GM21367 (cell line): ENCODE measurements at regions not wholly inside any gene's neighbourhood (a gene's known extent, or its start where the extent isn't known, plus 50 kb on each side); places are given as distances from the start of the nearest gene placed in this dataset.
"Not testable (repeated sequence)": the region's sequence is repeated elsewhere in the genome, so short reads cannot be mapped to it uniquely, and the experiment has no call there.

Experiments
- ATAC-seq: cut with Tn5 transposase; IDR thresholded peaks from one replicate; pipeline ENCODE4 v1.9.1; 2021; ENCODE audit not compliant: unreplicated experiment

GRCh38 chr15:96046620-96047240 lies 283.8 kb upstream of the NR2F2 start:
- ATAC-seq = no peak

- ATAC-seq = no peak
Observed at GRCh38 chr15:96047255-96047931, 283.1 kb upstream of the NR2F2 start.

GRCh38 chr15:96049323-96049722 lies 281.2 kb upstream of the NR2F2 start:
- no peak for ATAC-seq

GRCh38 chr15:96049766-96050165 lies 280.7 kb upstream of the NR2F2 start:
- no peak for ATAC-seq

- ATAC-seq = no peak
Observed at GRCh38 chr15:96051598-96051997, 278.9 kb upstream of the NR2F2 start.

- ATAC-seq = no peak
Observed at GRCh38 chr15:96052154-96052553, 278.3 kb upstream of the NR2F2 start.

- ATAC-seq = no peak
Observed at GRCh38 chr15:96052572-96053030, 277.9 kb upstream of the NR2F2 start.

- no peak for ATAC-seq
Observed at GRCh38 chr15:96053031-96053780, 277.3 kb upstream of the NR2F2 start.

- no peak for ATAC-seq
Observed at GRCh38 chr15:96053781-96054428, 276.6 kb upstream of the NR2F2 start.

GRCh38 chr15:96054621-96055020 lies 275.9 kb upstream of the NR2F2 start:
- ATAC-seq = no peak

- peak; percentile 74 for ATAC-seq
Observed at GRCh38 chr15:96058103-96058851, 272.2 kb upstream of the NR2F2 start.

GRCh38 chr15:96058852-96059103 lies 271.7 kb upstream of the NR2F2 start:
- not testable (repeated sequence) for ATAC-seq

GRCh38 chr15:96060591-96060990 lies 269.9 kb upstream of the NR2F2 start:
- not testable (repeated sequence) for ATAC-seq

- no peak for ATAC-seq
Observed at GRCh38 chr15:96064351-96064756, 266.1 kb upstream of the NR2F2 start.

- ATAC-seq = no peak
Observed at GRCh38 chr15:96066126-96066525, 264.4 kb upstream of the NR2F2 start.

- no peak for ATAC-seq
Observed at GRCh38 chr15:96066852-96067495, 263.5 kb upstream of the NR2F2 start.

GRCh38 chr15:96067677-96068076 lies 262.8 kb upstream of the NR2F2 start:
- ATAC-seq = no peak

GRCh38 chr15:96068897-96069296 lies 261.6 kb upstream of the NR2F2 start:
- ATAC-seq = no peak

- no peak for ATAC-seq
Observed at GRCh38 chr15:96070636-96071035, 259.9 kb upstream of the NR2F2 start.

- ATAC-seq = no peak
Observed at GRCh38 chr15:96072821-96073220, 257.7 kb upstream of the NR2F2 start.

GRCh38 chr15:96073908-96074307 lies 256.6 kb upstream of the NR2F2 start:
- no peak for ATAC-seq
